ENCODE measurements at regions not wholly inside any gene's neighbourhood (a gene's known extent, or its start where the extent isn't known, plus 50 kb on each side); places are given as distances from the start of the nearest gene placed in this dataset.

DNA sequence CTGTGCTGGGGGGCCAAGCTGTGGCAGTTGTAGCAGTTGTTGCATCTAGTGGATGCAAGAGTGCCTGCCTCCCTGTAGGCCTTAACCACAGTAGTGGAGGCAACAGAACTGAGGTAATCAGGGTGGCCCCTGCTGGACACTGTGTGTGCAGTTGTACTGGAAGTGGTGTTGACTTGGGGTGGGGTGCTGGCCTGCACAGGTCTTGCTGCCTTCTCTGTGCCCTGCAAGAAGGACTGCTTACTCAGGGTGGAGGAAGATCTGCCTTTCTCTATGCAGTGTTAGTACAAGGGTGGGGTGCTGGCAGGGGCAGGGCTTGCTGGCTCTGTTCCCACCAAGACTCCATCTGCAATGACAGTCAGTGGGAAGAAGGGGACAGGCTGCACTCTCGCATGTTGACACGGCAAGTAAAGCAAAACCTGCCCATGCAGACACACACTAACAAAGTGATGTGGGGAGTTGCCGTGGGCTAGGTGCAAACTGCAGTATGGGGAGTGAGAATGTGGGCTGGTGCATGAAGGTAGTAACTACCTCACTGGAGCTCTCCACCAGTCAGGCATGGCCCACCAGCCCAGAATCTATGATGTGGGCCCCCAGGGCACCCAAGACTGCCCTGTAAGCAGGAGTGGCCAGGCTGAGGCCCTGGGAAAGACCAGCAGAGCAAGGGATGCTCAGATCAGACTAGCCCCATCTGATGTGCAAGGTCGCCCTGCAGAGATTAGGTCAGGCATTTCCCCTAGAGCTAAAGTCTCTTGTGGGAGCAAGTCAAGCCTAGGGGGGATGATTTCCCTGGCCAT lies 594.9 kb downstream of the TECRL start:
- Histone ChIP-seq H3K9me3 (ENCODE audit: control insufficient read depth, low read depth, low read length) (no peaks in the 10 kb centered on the region), H3K36me3 (ENCODE audit: control insufficient read depth in 2 of 2, extremely low read depth in 1 of 2, insufficient read depth in 2 of 2, low read length in 2 of 2) (no peaks in the 10 kb centered on the region), H3K4me3 (ENCODE audit: control insufficient read depth in 2 of 3, extremely low read depth in 1 of 3, insufficient read depth in 2 of 3, low read depth in 1 of 3, low read length in 3 of 3) (no peak overlapping the region), H3K4me2 (ENCODE audit: control insufficient read depth, extremely low read depth, insufficient read depth, low read depth, low read length) (no peak overlapping the region), H3K27ac (ENCODE audit: control insufficient read depth, insufficient read depth, low read length) (no peak overlapping the region), H2AFZ (ENCODE audit: control insufficient read depth, low read length) (no peak overlapping the region), H3K9me1 (ENCODE audit: control insufficient read depth, extremely low read depth, insufficient read depth, low read length) (no peaks in the 10 kb centered on the region), H3K4me1 (ENCODE audit: control insufficient read depth, extremely low read depth, insufficient read depth, low read length) (no peaks in the 10 kb centered on the region), H4K20me1 (ENCODE audit: control insufficient read depth, extremely low read depth, insufficient read depth, low read length) (no peaks in the 10 kb centered on the region), H3K9ac (ENCODE audit: control insufficient read depth, extremely low read depth, insufficient read depth, low read length) (no peak overlapping the region), H3K79me2 (ENCODE audit: control insufficient read depth, insufficient read depth, low read length) (no peaks in the 10 kb centered on the region), H3K27me3 (ENCODE audit: control insufficient read depth, extremely low read depth, insufficient read depth, low read length) (no peaks in the 10 kb centered on the region)
- DNase-seq (ENCODE audit: low read depth, low spot score) (no peak), FAIRE-seq (no peak)
- dilution Hi-C loops (cut with MboI; ENCODE audit: extremely low pct_ligation_motif_present, low sequenced_read_pairs): no loop called here
- TF ChIP-seq, protein P1, sequence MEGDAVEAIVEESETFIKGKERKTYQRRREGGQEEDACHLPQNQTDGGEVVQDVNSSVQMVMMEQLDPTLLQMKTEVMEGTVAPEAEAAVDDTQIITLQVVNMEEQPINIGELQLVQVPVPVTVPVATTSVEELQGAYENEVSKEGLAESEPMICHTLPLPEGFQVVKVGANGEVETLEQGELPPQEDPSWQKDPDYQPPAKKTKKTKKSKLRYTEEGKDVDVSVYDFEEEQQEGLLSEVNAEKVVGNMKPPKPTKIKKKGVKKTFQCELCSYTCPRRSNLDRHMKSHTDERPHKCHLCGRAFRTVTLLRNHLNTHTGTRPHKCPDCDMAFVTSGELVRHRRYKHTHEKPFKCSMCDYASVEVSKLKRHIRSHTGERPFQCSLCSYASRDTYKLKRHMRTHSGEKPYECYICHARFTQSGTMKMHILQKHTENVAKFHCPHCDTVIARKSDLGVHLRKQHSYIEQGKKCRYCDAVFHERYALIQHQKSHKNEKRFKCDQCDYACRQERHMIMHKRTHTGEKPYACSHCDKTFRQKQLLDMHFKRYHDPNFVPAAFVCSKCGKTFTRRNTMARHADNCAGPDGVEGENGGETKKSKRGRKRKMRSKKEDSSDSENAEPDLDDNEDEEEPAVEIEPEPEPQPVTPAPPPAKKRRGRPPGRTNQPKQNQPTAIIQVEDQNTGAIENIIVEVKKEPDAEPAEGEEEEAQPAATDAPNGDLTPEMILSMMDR (optimal IDR thresholded peaks at IDR 0.05 in 1 of 3, IDR thresholded peaks at IDR 0.05 in 1 of 3, conservative IDR thresholded peaks at IDR 0.05 in 1 of 3; ENCODE audit: extremely low read depth in 1 of 3, insufficient read depth in 2 of 3, low read length in 3 of 3): no peak
- TF ChIP-seq EZH2 (IDR thresholded peaks at IDR 0.05; ENCODE audit: low read length): no peak

DNA sequence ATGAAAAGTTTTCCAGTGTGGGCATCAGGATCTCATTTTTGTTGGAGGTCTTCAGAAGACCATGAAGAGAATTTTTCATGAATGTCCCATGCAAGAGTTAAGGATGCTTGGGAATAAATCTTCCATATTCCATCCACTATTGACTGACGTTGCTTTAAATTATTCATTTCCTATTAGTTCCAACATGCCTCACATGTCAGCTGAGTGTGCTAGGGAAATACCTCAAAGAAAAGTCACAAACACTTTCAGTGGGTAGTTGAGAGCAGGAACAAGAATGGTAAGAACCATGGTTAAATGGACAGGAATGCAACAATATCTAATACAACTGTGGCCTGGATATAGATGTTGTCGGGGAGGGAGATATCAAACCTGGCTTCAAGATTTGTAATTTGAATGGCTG lies 610.1 kb downstream of the TECRL start:
- H3K4me1 ChIP-seq (ENCODE audit: control insufficient read depth, extremely low read depth, insufficient read depth, low read length): no peaks in the 10 kb centered on the region
- H4K20me1 ChIP-seq (ENCODE audit: control insufficient read depth, extremely low read depth, insufficient read depth, low read length): no peaks in the 10 kb centered on the region
- no peak overlapping the region for H3K27ac ChIP-seq (ENCODE audit: control insufficient read depth, insufficient read depth, low read length)
- H3K9me1 ChIP-seq (ENCODE audit: control insufficient read depth, extremely low read depth, insufficient read depth, low read length): no peaks in the 10 kb centered on the region
- no peak for FAIRE-seq
- no peak overlapping the region for H3K4me2 ChIP-seq (ENCODE audit: control insufficient read depth, extremely low read depth, insufficient read depth, low read depth, low read length)
- DNase-seq (ENCODE audit: low read depth, low spot score): no peak
- no peak for TF ChIP-seq EZH2 (IDR thresholded peaks at IDR 0.05; ENCODE audit: low read length)
- TF ChIP-seq, protein P1 (optimal IDR thresholded peaks at IDR 0.05 in 1 of 3, IDR thresholded peaks at IDR 0.05 in 1 of 3, conservative IDR thresholded peaks at IDR 0.05 in 1 of 3; ENCODE audit: extremely low read depth in 1 of 3, insufficient read depth in 2 of 3, low read length in 3 of 3): no peak
- no peak overlapping the region for H2AFZ ChIP-seq (ENCODE audit: control insufficient read depth, low read length)
- no peak overlapping the region for H3K9ac ChIP-seq (ENCODE audit: control insufficient read depth, extremely low read depth, insufficient read depth, low read length)
- H3K27me3 ChIP-seq (ENCODE audit: control insufficient read depth, extremely low read depth, insufficient read depth, low read length): no peaks in the 10 kb centered on the region
- no peaks in the 10 kb centered on the region for H3K36me3 ChIP-seq (ENCODE audit: control insufficient read depth in 2 of 2, extremely low read depth in 1 of 2, insufficient read depth in 2 of 2, low read length in 2 of 2)
- H3K79me2 ChIP-seq (ENCODE audit: control insufficient read depth, insufficient read depth, low read length): no peaks in the 10 kb centered on the region
- H3K9me3 ChIP-seq (ENCODE audit: control insufficient read depth, low read depth, low read length): no peaks in the 10 kb centered on the region
- no peak overlapping the region for H3K4me3 ChIP-seq (ENCODE audit: control insufficient read depth in 2 of 3, extremely low read depth in 1 of 3, insufficient read depth in 2 of 3, low read depth in 1 of 3, low read length in 3 of 3)
- dilution Hi-C loops (cut with MboI; ENCODE audit: extremely low pct_ligation_motif_present, low sequenced_read_pairs): no loop called here

Data from keratinocyte (primary cell).